ENCODE measurements at regions not wholly inside any gene's neighbourhood (a gene's known extent, or its start where the extent isn't known, plus 50 kb on each side); places are given as distances from the start of the nearest gene placed in this dataset.

- TF ChIP-seq CTCF (IDR thresholded peaks at IDR 0.05; ENCODE audit: low read depth, low read length) (no peak), EZH2phosphoT487 (IDR thresholded peaks at IDR 0.05; ENCODE audit: low read depth) (no peak)
Observed at GRCh38 chr2:12113412-12113811, 367.0 kb downstream of the LPIN1 start.
